Hepatocyte (in vitro differentiated cells): ENCODE measurements at regions not wholly inside any gene's neighbourhood (a gene's known extent, or its start where the extent isn't known, plus 50 kb on each side); places are given as distances from the start of the nearest gene placed in this dataset.

Source experiments
- DNase-seq: peaks from one replicate; pipeline ENCODE4 v3.0.0-alpha.2; 2016; ENCODE audit warnings: low spot score
- H2AFZ ChIP-seq: fragments of 200-600 bp; sonication (generic); 2 replicates; pipeline ENCODE4 v1.6.0; 2016; ENCODE audit warnings: antibody characterized with exemption, mild to moderate bottlenecking
- H3K27ac ChIP-seq: fragments of 200-600 bp; sonication (generic); 2 replicates; pipeline ENCODE4 v1.5.1; 2016; ENCODE audit warnings: mild to moderate bottlenecking
- H3K27me3 ChIP-seq: fragments of 200-600 bp; sonication (generic); 2 replicates; pipeline ENCODE4 v1.6.1; 2016
- H3K36me3 ChIP-seq: fragments of 200-600 bp; sonication (generic); replicated peaks from 2 replicates; pipeline ENCODE4 v1.5.1; 2016; ENCODE audit warnings: low read depth; ENCODE audit not compliant: insufficient read depth
- H3K4me1 ChIP-seq: fragments of 200-600 bp; sonication (generic); 2 replicates; pipeline ENCODE4 v1.5.1; 2016; ENCODE audit warnings: mild to moderate bottlenecking, moderate library complexity; ENCODE audit not compliant: insufficient read depth
- H3K4me2 ChIP-seq: fragments of 200-600 bp; sonication (generic); 2 replicates; pipeline ENCODE4 v1.6.0; 2016
- H3K4me3 ChIP-seq: fragments of 200-600 bp; sonication (generic); 2 replicates; pipeline ENCODE4 v1.5.1; 2016; ENCODE audit warnings: mild to moderate bottlenecking
- H3K79me2 ChIP-seq: fragments of 200-600 bp; sonication (generic); 2 replicates; pipeline ENCODE4 v1.6.0; 2017; ENCODE audit warnings: mild to moderate bottlenecking
- H3K9me2 ChIP-seq: fragments of 200-600 bp; sonication (generic); replicated peaks from 2 replicates; pipeline ENCODE4 v1.6.0; 2017; ENCODE audit warnings: mild to moderate bottlenecking; ENCODE audit not compliant: insufficient read depth
- H3K9me3 ChIP-seq: fragments of 200-600 bp; sonication (generic); 2 replicates; pipeline ENCODE4 v1.5.1; 2016; ENCODE audit warnings: low read depth, mild to moderate bottlenecking
- H4K20me1 ChIP-seq: fragments of 200-600 bp; sonication (generic); 2 replicates; pipeline ENCODE4 v1.6.0; 2016; ENCODE audit warnings: mild to moderate bottlenecking; ENCODE audit not compliant: insufficient read depth, poor library complexity, severe bottlenecking
- CTCF ChIP-seq: fragments of 200-600 bp; sonication (generic); IDR thresholded peaks from 2 replicates; pipeline ENCODE4 v1.5.1; 2016; ENCODE audit warnings: antibody characterized with exemption, mild to moderate bottlenecking; ENCODE audit not compliant: poor library complexity
- EZH2 ChIP-seq: fragments of 200-600 bp; sonication (generic); IDR thresholded peaks from 2 replicates; pipeline ENCODE4 v1.6.1; 2016; ENCODE audit warnings: antibody characterized with exemption, mild to moderate bottlenecking, borderline replicate concordance
- EZH2phosphoT487 ChIP-seq: fragments of 200-600 bp; sonication (generic); IDR thresholded peaks from one replicate; pipeline ENCODE4 v1.6.1; 2018; ENCODE audit warnings: antibody characterized with exemption, mild to moderate bottlenecking, low read depth, moderate library complexity; ENCODE audit not compliant: unreplicated experiment, severe bottlenecking
- WGBS: methylation state at CpG from one replicate; pipeline ENCODE4 v1.1.6; 2016; ENCODE audit warnings: low lambda C conversion rate; ENCODE audit errors: missing lambda C conversion rate; 5-methylcytosine and 5-hydroxymethylcytosine counted together

GRCh38 chr2:122391726-122392125 is 636.3 kb downstream of the TSN start:
- Histone ChIP-seq H2AFZ (no peak overlapping the region), H4K20me1 (no peaks in the 10 kb centered on the region), H3K9me2 (no peaks in the 10 kb centered on the region), H3K79me2 (no peaks in the 10 kb centered on the region), H3K27ac (no peak overlapping the region), H3K4me2 (no peak overlapping the region), H3K4me1 (no peaks in the 10 kb centered on the region), H3K36me3 (no peaks in the 10 kb centered on the region), H3K4me3 (no peak overlapping the region), H3K27me3 (no peaks in the 10 kb centered on the region), H3K9me3 (no peaks in the 10 kb centered on the region)
- no peak for TF ChIP-seq EZH2
- no peak for TF ChIP-seq EZH2phosphoT487
- TF ChIP-seq CTCF = no peak
- WGBS = 92% methylated on average over 3 of the region's 3 CpGs
- no peak for DNase-seq

DNA sequence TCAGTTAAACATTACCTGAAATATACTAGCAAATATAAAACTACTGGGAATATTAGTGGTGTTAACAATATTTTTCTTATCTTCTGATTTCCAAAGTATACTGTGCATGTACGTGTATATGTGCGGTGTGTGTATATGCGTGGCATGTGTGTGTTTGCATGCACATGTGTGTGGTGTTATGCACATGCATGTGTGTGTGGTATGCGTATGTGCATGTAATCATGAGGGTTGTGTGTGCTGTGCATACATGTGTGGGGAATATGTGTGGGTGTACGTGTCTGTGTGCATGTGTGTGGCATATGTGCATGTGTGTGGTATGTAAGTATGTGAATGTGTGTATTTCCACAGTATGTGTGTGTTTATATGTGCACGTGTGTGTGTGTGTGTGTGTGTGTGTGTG is 640.2 kb downstream of the TSN start:
- Histone ChIP-seq H3K9me2 (no peaks in the 10 kb centered on the region), H3K27ac (no peak overlapping the region), H3K4me1 (no peaks in the 10 kb centered on the region), H3K79me2 (no peaks in the 10 kb centered on the region), H3K36me3 (no peaks in the 10 kb centered on the region), H3K4me3 (no peak overlapping the region), H3K9me3 (no peaks in the 10 kb centered on the region), H4K20me1 (no peaks in the 10 kb centered on the region), H2AFZ (no peak overlapping the region), H3K4me2 (no peak overlapping the region), H3K27me3 (no peaks in the 10 kb centered on the region)
- TF ChIP-seq CTCF (no peak), EZH2 (no peak), EZH2phosphoT487 (no peak)
- DNase-seq = no peak
- 96% methylated on average over 6 of the region's 6 CpGs for WGBS

DNA sequence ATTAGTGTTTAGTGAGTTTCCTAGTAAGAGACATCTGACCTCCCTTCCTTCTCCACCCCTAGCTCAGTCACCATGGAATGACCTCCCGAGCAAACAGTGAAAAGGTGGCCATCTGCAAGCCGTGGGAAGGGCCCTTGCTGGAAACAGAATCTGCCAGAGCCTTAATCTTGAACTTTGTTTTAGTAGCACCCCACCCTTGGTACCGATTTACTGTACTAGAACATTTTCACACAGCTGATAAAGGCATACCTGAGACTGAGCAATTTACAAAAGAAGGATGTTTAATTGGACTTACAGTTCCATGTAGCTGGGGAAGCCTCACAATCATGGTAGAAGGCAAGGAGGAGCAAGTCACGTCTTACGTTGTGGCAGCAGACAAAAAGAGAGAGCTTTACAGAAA is 655.8 kb downstream of the TSN start:
- Histone ChIP-seq H2AFZ (no peak overlapping the region), H3K4me3 (no peak overlapping the region), H3K79me2 (no peaks in the 10 kb centered on the region), H3K4me2 (no peak overlapping the region), H3K4me1 (no peaks in the 10 kb centered on the region), H3K9me2 (no peaks in the 10 kb centered on the region), H4K20me1 (no peaks in the 10 kb centered on the region), H3K27me3 (no peaks in the 10 kb centered on the region), H3K27ac (no peak overlapping the region), H3K36me3 (no peaks in the 10 kb centered on the region), H3K9me3 (no peaks in the 10 kb centered on the region)
- TF ChIP-seq EZH2phosphoT487 (no peak), EZH2 (no peak), CTCF (no peak)
- no peak for DNase-seq
- WGBS = 69% methylated on average over 5 of the region's 5 CpGs

DNA sequence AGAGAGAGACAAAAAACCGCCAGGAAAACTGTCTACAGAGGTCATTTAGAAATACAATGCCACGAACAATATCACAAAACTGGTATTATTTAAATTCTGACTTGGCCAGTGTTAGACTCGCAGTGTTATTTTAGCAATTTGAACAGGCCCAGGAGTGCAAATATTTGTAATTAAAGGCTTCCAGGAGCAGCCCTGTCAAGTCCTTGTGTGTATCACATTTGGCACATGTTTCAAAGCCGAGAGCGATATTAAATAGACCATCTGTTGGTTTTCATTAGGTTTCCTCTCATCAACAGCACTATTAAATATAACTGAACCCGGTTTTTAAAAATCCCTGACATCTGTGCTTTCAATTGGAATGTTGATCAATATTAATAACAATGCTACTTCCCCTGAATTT is 656.9 kb downstream of the TSN start:
- Histone ChIP-seq H3K4me3 (no peak overlapping the region), H3K4me1 (no peaks in the 10 kb centered on the region), H3K4me2 (no peak overlapping the region), H3K79me2 (no peaks in the 10 kb centered on the region), H4K20me1 (no peaks in the 10 kb centered on the region), H3K36me3 (no peaks in the 10 kb centered on the region), H3K27me3 (no peaks in the 10 kb centered on the region), H3K27ac (no peak overlapping the region), H3K9me3 (no peaks in the 10 kb centered on the region), H3K9me2 (no peaks in the 10 kb centered on the region), H2AFZ (no peak overlapping the region)
- WGBS = 78% methylated on average over 6 of the region's 6 CpGs
- DNase-seq = no peak
- no peak for TF ChIP-seq EZH2phosphoT487
- no peak for TF ChIP-seq EZH2
- no peak for TF ChIP-seq CTCF
